Muscle layer of duodenum (tissue), 2 donors: ENCODE measurements at regions not wholly inside any gene's neighbourhood (a gene's known extent, or its start where the extent isn't known, plus 50 kb on each side); places are given as distances from the start of the nearest gene placed in this dataset.
"Not testable (repeated sequence)": the region's sequence is repeated elsewhere in the genome, so short reads cannot be mapped to it uniquely, and the experiment has no call there.

Experiments
- H3K27ac ChIP-seq: one replicate; pipeline ENCODE4 v1.7.0; 2013; ENCODE audit warnings: mild to moderate bottlenecking, low read length
- H3K27me3 ChIP-seq: one replicate; pipeline ENCODE4 v1.7.0; 2013; ENCODE audit warnings: low read depth, mild to moderate bottlenecking, control low read depth, low read length
- H3K36me3 ChIP-seq, 2 donors: one replicate each; pipeline ENCODE4 v1.7.0; 2013; ENCODE audit warnings: low read length in 2 of 2, control low read depth in 1 of 2, mild to moderate bottlenecking in 1 of 2; ENCODE audit not compliant: insufficient read depth in 2 of 2, control insufficient read depth in 1 of 2
- H3K4me1 ChIP-seq, 2 donors: one replicate each; pipeline ENCODE4 v1.7.0; 2013; ENCODE audit warnings: low read length in 2 of 2, mild to moderate bottlenecking in 2 of 2, control low read depth in 1 of 2, moderate library complexity in 1 of 2; ENCODE audit not compliant: insufficient read depth in 2 of 2, control insufficient read depth in 1 of 2
- H3K4me3 ChIP-seq, 2 donors: one replicate each; pipeline ENCODE4 v1.7.0; 2013; ENCODE audit warnings: low read length in 2 of 2, low read depth in 1 of 2, mild to moderate bottlenecking in 1 of 2
- H3K9me3 ChIP-seq, 2 donors: one replicate each; pipeline ENCODE4 v1.7.0; 2013; ENCODE audit warnings: low read length in 2 of 2, control low read depth in 1 of 2, mild to moderate bottlenecking in 1 of 2; ENCODE audit not compliant: control insufficient read depth in 1 of 2
- donor health status: healthy.

DNA sequence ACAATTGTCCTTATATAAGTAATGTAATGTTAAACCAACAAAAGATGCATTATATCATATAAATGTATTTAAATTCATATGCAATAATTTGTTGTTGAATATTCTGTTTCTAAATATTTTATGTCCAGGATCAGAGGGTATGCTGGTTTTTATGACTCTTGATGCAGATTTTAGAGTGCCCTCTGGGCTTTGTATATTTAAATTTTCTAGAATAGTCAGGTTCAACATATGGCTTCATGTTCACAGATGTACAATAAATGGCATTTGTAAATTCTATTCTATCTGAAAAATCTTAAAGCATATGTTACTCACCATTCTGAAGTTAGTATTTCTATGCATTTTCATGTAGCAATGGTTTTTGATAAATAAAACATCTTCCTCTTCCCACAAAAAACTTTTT lies 1555.4 kb downstream of the PCDH18 start:
- H3K27me3 ChIP-seq = no peaks in the 10 kb centered on the region
- no peak overlapping the region for H3K27ac ChIP-seq

DNA sequence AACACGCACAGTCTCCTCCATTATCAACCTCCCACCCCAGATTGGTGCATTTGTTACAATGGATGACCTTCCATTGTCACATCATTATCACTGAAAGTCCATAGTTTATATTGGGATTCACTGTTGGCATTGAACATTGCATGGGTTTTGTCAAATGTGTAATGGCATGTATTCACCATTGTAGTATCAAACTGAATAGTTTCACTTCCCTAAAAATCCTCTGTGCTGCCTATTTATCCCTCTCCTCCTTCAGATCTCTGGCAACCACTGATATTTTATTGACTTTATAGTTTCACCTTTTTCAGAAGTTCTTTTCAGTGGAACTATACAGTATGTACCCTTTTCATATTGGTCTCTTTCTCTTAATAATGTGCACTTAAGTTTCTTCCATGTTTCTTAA lies 1565.4 kb downstream of the PCDH18 start:
- Histone ChIP-seq H3K27ac (no peak overlapping the region), H3K4me3 (no peak overlapping the region), H3K9me3 (no peaks in the 10 kb centered on the region), H3K36me3 (no peaks in the 10 kb centered on the region), H3K27me3 (no peaks in the 10 kb centered on the region), H3K4me1 (no peaks in the 10 kb centered on the region)

More for the DNA sequence above, 1555.4 kb downstream of the PCDH18 start:
- Histone ChIP-seq H3K4me3 (no peak overlapping the region), H3K36me3 (no peaks in the 10 kb centered on the region), H3K4me1 (no peaks in the 10 kb centered on the region), H3K9me3 (no peaks in the 10 kb centered on the region)

DNA sequence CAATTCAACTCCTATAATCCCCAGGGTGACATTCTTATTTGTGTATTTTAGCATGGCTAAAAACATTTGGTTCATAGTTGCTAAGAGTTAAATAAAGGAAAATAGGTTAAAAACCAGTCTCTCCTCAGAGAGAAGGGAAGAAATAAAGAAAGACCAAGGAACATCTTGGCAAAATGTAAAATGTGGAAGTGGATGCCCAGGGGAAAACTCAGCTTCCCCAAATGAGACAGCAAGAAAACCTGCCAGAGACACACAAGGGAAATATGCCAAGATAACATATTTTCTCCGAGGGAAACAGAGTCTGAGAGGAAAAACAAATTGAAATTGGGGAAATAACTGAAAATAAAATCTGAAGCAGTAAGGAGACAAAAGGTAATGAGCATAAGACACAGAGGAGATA lies 1569.3 kb downstream of the PCDH18 start:
- Histone ChIP-seq H3K4me1 (no peaks in the 10 kb centered on the region), H3K36me3 (no peaks in the 10 kb centered on the region), H3K27ac (no peak overlapping the region), H3K9me3 (no peaks in the 10 kb centered on the region), H3K27me3 (no peaks in the 10 kb centered on the region), H3K4me3 (no peak overlapping the region)

DNA sequence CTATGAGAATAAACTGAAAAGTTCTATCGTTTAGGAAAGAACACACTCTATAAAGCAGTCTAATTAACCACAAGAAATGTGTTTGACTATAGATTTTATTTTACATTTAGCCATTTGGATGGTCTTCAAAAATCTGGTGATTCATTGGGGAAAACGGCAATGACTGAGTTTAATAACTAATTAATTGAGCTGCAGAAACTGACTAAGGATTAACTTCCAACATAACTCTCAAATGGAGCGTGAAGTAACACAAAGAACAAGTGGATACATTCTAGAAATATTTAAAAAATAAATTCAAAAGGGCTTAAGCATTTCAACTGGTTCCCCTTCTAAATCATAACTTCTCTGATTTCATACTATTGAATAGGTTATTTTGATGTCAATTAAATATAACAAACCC lies 1582.4 kb downstream of the PCDH18 start:
- Histone ChIP-seq H3K4me1 (no peaks in the 10 kb centered on the region), H3K36me3 (no peaks in the 10 kb centered on the region), H3K27me3 (no peaks in the 10 kb centered on the region), H3K4me3 (no peak overlapping the region), H3K9me3 (peaks cover 0 to under 1% of the 10 kb centered on the region in 2 donors), H3K27ac (no peak overlapping the region)

DNA sequence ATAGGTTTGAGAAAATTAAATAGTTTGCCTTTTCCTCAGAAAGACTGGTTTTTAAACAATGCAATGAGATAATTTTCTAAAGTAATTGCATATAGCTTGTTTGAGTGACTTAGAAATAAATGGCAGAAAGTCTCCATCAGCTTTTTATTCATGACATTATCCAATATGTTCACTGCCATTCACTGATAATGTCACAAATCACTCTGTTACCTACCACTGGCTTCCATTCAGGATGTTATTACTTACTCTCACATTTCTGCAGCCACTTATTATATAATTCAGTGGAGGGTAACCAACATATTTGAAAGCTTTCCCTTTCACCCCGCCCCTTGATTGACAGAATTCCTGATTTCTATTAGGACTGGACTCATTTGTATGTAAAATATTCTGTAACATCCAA lies 1583.5 kb downstream of the PCDH18 start:
- no peaks in the 10 kb centered on the region for H3K4me1 ChIP-seq
- H3K27ac ChIP-seq = no peak overlapping the region
- no peak overlapping the region for H3K4me3 ChIP-seq
- no peaks in the 10 kb centered on the region for H3K9me3 ChIP-seq
- no peaks in the 10 kb centered on the region for H3K27me3 ChIP-seq
- H3K36me3 ChIP-seq = no peaks in the 10 kb centered on the region

DNA sequence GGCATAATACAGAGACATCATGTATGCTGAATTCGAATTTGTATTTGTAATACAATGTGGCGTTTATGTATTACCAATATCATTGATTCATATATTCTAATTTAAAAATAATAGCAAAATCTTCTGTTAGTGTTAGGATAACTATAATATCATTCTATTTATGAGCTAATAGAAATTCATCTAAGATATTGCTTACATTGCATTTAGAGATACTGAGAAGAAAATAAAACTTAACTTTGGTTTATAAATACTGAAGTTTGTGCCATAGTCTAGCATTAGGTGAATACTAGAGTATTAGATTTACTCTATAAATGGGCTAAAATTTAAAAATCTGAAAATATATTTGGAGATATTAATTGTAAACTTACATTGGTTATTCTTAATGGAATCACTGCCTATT lies 1590.6 kb downstream of the PCDH18 start:
- no peaks in the 10 kb centered on the region for H3K9me3 ChIP-seq

DNA sequence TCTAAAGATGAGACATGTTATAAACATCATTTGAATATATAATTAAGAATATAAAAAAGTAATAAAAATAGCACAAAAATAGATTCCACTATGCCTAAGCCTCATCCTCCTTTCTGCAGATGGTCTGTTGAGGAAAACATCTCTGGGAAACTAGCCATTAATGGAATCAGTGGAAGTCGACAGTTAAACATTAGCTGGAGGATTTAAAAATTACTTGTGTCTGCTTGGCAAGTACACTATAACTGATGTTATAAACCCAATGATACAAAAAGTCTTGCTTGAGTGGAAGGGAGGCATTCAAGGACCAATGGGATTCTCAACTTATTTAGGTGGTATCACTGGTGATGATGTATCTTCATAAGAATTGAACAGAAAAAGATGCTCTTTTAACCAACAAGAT lies 1598.3 kb downstream of the PCDH18 start:
- no peak overlapping the region for H3K4me3 ChIP-seq
- peaks cover 0 to 3% of the 10 kb centered on the region in 2 donors for H3K9me3 ChIP-seq
- no peak overlapping the region for H3K27ac ChIP-seq
- H3K36me3 ChIP-seq = no peaks in the 10 kb centered on the region
- H3K4me1 ChIP-seq = no peaks in the 10 kb centered on the region
- H3K27me3 ChIP-seq = no peaks in the 10 kb centered on the region

More for the DNA sequence above, 1590.6 kb downstream of the PCDH18 start:
- no peaks in the 10 kb centered on the region for H3K36me3 ChIP-seq
- no peak overlapping the region for H3K27ac ChIP-seq
- no peaks in the 10 kb centered on the region for H3K4me1 ChIP-seq
- no peaks in the 10 kb centered on the region for H3K27me3 ChIP-seq
- H3K4me3 ChIP-seq = no peak overlapping the region

DNA sequence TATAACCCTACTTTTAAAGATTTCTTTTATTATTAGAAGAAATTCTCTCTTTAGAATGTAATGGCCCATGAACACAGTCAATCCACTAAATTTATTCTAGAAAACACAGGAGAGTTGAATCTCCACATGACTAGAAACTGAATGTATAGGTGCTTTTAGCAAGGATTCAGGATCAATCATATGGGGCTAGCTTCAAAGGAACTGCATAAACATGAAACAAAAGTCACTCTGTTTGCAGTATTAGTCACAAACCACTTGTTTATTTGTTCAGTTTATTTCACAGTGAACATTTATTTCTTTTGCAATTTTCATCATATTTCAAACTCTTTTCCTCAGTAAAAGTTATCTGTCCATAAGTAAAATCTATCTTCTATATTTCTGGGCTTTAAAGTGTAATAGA lies 1604.6 kb downstream of the PCDH18 start:
- H3K27ac ChIP-seq = no peak overlapping the region
- no peak overlapping the region for H3K4me3 ChIP-seq
- no peaks in the 10 kb centered on the region for H3K4me1 ChIP-seq
- peaks cover 0 to 3% of the 10 kb centered on the region in 2 donors for H3K9me3 ChIP-seq
- H3K36me3 ChIP-seq = no peaks in the 10 kb centered on the region
- H3K27me3 ChIP-seq = no peaks in the 10 kb centered on the region

DNA sequence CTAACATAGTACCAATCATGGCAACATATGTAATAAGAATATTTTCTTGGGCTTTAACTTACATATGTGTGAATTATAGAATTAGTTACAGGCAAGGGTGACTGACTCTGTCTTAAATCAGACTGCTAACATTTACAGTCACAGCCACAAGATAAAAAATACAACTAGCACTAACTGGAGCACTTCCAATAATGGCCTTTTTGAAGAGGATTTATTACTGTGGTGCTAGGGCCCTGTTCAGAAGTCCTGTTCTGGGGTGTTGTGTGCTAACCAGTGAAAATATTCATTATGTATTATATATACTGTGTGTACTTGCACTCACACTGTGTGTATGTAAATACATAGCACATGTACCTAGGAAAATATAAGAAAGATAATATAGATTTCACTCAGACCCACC lies 1611.2 kb downstream of the PCDH18 start:
- Histone ChIP-seq H3K27me3 (no peaks in the 10 kb centered on the region), H3K4me1 (no peaks in the 10 kb centered on the region), H3K9me3 (no peaks in the 10 kb centered on the region), H3K36me3 (no peaks in the 10 kb centered on the region), H3K4me3 (no peak overlapping the region), H3K27ac (no peak overlapping the region)

DNA sequence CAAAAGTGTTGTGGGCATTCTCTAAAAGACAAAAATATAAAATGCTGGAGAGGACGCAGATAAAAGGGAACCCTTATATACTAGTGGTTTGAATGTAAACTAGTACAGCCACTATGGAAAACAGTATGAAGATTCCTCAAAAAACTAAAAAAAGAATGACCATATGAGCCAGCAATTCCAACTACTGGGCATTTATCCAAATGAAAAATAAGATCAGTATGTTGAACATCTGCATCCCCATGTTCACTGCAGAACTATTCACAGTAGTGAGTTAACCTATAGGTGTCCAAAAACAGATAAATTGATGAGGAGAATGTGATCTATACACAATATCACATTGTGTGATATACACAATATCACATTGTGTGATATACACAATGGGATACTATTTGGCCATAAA lies 1615.3 kb downstream of the PCDH18 start:
- Histone ChIP-seq H3K36me3 (no peaks in the 10 kb centered on the region), H3K27ac (no peak overlapping the region), H3K4me1 (no peaks in the 10 kb centered on the region), H3K9me3 (no peaks in the 10 kb centered on the region), H3K27me3 (no peaks in the 10 kb centered on the region), H3K4me3 (no peak overlapping the region)

DNA sequence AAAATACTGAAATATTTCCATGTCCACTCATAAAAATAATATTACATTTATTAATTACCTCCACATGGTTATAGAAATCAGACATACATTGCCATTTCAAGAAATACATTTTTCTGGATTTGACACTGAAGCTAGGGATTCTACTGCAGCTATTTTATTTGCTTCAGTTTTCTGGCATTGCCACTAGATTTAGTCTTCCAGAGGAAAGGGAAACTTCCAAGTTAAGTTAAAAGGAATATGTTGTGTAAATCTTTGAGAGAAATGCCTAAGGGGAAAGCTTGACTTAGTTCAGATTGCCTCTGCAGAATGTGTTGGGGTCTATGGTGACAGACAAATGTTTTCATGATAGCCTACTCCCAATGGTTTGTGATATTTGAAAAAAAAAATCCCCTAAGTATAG lies 1631.3 kb downstream of the PCDH18 start:
- Histone ChIP-seq H3K9me3 (peaks cover 0 to 4% of the 10 kb centered on the region in 2 donors), H3K4me3 (no peak overlapping the region), H3K4me1 (no peaks in the 10 kb centered on the region), H3K36me3 (no peaks in the 10 kb centered on the region), H3K27me3 (no peaks in the 10 kb centered on the region), H3K27ac (no peak overlapping the region)

DNA sequence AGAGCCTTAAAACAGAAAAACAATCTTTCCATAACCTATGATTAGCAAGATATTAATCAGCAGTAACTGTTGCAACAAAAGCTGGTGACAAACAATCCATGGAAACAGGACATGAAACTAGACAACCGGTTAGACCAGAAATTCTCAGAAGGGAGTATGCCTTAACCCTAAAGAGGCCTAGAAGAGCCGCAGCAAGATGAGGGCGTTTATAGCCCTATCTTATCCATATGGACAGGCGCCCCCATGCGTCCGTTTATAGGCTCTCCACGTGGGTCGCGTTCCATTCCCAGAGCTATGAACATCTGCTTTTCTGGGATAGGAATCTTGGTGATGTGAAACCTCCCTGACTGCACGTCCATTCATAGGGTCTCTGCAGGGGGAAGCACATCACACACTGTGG lies 1662.7 kb upstream of the PABPC4L start:
- not testable (repeated sequence) for H3K27me3 ChIP-seq, H3K27ac ChIP-seq, H3K4me3 ChIP-seq, H3K36me3 ChIP-seq, H3K9me3 ChIP-seq, H3K4me1 ChIP-seq
